HFF-Myc (cell line): ENCODE measurements at regions not wholly inside any gene's neighbourhood (a gene's known extent, or its start where the extent isn't known, plus 50 kb on each side); places are given as distances from the start of the nearest gene placed in this dataset.
"Not testable (repeated sequence)": the region's sequence is repeated elsewhere in the genome, so short reads cannot be mapped to it uniquely, and the experiment has no call there.

Experiments used
- DNase-seq: peaks from one replicate; pipeline ENCODE4 v3.0.0-alpha.2; 2011; ENCODE audit warnings: low read depth; ENCODE audit errors: extremely low read depth
- H3K4me3 ChIP-seq: replicated peaks from 2 replicates; pipeline ENCODE4 v1.5.1; 2011; ENCODE audit warnings: low read depth, mild to moderate bottlenecking, control low read depth, low read length
- TF ChIP-seq, protein P1 (sequence below): IDR thresholded peaks from 2 replicates; pipeline ENCODE4 v1.5.1; 2012; ENCODE audit warnings: mild to moderate bottlenecking, low read depth, low read length, control low read depth; ENCODE audit errors: missing control alignments

DNA sequence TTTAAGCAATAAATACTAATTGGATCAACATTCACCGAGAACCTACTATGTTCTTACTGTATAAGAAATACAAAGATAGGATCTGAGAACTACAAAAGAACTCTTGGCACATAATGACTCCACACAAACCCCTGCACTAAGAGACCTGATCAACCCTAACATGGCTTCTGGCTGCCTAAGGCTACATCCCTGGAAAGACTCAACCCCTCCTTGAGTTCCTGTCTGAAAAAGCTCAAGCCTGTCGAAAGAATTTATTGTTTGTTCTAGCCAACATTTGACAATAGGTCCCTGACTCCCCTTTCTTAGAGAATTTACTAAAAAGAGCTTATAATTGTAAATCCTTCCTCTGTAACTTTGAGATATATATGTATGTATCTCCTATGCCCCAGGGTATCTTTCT is 125.3 kb upstream of the SGCE start:
- DNase-seq: no peak
- TF ChIP-seq, protein P1, sequence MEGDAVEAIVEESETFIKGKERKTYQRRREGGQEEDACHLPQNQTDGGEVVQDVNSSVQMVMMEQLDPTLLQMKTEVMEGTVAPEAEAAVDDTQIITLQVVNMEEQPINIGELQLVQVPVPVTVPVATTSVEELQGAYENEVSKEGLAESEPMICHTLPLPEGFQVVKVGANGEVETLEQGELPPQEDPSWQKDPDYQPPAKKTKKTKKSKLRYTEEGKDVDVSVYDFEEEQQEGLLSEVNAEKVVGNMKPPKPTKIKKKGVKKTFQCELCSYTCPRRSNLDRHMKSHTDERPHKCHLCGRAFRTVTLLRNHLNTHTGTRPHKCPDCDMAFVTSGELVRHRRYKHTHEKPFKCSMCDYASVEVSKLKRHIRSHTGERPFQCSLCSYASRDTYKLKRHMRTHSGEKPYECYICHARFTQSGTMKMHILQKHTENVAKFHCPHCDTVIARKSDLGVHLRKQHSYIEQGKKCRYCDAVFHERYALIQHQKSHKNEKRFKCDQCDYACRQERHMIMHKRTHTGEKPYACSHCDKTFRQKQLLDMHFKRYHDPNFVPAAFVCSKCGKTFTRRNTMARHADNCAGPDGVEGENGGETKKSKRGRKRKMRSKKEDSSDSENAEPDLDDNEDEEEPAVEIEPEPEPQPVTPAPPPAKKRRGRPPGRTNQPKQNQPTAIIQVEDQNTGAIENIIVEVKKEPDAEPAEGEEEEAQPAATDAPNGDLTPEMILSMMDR: no peak
- H3K4me3 ChIP-seq: no peak overlapping the region

- TF ChIP-seq, protein P1: no peak
- DNase-seq: no peak
- H3K4me3 ChIP-seq: no peak overlapping the region
These were observed 124.6 kb upstream of the PPP1R9A start for GRCh38 chr7:94782777-94783176.

DNA sequence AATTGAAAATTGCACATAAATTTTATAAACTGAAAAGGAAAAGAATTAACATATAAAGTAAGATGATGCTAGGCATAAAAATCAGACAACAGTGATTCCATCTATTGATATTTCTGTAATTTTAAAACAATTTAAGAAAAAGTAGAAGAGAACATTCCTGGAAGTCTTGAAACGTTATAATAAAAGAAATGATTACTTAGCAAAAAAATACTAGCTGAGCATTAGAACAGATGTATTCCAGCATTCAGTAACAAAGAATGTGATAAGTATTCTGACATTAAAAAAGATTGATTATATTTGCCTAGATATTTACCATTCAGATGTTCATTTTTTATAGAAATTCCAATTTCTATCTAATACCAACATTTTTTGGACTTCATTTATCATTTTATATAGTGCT is 120.1 kb upstream of the PPP1R9A start:
- TF ChIP-seq, protein P1: no peak
- no peak for DNase-seq
- no peak overlapping the region for H3K4me3 ChIP-seq

DNA sequence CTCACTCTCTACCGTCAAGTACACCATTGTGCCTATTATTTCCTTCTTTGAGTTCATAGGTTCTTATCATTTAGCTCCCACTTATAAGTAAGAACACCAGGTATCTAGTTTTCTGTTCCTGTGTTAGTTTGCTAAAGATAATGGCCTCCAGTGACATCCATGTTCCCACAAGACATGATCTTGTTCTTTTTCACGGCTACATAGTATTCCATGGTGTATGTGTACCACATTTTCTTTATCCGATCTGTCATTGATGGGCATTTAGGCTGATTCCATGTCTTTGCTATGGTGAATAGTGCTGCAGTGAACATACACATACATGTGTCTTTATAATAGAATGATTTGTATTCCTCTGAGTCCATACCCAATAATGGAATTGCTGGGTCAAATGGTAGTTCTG is 119.0 kb upstream of the PPP1R9A start:
- H3K4me3 ChIP-seq, DNase-seq: not testable (repeated sequence)

- DNase-seq: no peak
- TF ChIP-seq, protein P1: no peak
- no peak overlapping the region for H3K4me3 ChIP-seq
These were observed 115.2 kb upstream of the PPP1R9A start for GRCh38 chr7:94792241-94792640.

DNA sequence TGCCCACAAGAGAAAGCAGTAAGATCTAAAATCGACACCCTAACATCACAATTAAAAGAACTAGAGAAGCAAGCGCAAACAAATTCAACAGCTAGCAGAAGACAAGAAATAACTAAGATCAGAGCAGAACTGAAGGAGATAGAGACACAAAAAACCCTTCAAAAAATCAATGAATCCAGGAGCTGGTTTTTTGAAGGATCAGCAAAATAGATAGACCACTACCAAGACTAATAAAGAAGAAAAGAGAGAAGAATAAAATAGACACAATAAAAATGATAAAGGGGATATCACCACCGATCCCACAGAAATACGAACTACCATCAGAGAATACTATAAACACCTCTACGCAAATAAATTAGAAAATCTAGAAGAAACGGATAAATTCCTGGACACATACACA is 110.0 kb upstream of the PPP1R9A start:
- DNase-seq, H3K4me3 ChIP-seq: not testable (repeated sequence)

DNA sequence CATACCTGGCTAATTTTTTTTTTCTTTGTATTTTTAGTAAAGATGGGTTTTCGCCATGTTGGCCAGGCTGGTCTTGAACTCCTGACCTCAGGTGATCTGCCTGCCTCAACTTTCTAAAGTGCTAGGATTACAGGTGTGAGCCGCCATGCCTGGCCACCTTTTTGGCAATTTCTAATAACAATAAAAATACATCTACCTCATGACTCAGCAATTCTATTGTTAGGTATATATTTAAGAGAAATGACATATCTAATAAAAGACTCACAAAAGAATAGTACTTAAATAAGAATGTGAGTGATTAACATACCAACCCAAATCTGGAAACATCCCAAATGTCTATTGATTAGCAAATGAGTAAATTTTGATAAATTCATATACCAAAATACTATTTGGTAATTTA is 103.6 kb upstream of the PPP1R9A start:
- no peak overlapping the region for H3K4me3 ChIP-seq
- TF ChIP-seq, protein P1: no peak
- DNase-seq: no peak

- not testable (repeated sequence) for DNase-seq, H3K4me3 ChIP-seq
These were observed 98.7 kb upstream of the PPP1R9A start for GRCh38 chr7:94808673-94809072.

DNA sequence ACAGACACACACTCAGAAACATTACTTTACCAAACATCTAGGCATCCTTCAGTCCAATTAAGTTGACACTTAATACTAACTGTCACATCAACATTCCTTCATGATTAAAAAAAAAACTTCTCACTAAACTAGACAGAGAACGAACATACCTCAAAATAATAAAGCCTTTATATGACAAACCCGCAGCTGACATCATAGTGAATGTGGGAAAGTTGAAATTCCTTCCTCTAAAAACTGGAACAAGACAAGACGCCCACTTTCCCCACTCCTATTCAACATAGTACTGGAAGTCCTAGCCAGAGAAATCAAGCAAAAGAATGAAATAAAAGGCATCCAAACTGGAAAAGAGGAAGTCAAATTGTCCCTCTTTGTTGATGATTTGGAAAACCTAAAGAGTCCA is 96.9 kb upstream of the PPP1R9A start:
- H3K4me3 ChIP-seq: no peak overlapping the region
- no peak for DNase-seq
- TF ChIP-seq, protein P1: no peak
